GM03348 (cell line): ENCODE measurements at regions not wholly inside any gene's neighbourhood (a gene's known extent, or its start where the extent isn't known, plus 50 kb on each side); places are given as distances from the start of the nearest gene placed in this dataset.

ENCODE experiments used
- DNase-seq: peaks from one replicate; pipeline ENCODE4 v3.0.0; 2012; ENCODE audit warnings: low spot score

DNA sequence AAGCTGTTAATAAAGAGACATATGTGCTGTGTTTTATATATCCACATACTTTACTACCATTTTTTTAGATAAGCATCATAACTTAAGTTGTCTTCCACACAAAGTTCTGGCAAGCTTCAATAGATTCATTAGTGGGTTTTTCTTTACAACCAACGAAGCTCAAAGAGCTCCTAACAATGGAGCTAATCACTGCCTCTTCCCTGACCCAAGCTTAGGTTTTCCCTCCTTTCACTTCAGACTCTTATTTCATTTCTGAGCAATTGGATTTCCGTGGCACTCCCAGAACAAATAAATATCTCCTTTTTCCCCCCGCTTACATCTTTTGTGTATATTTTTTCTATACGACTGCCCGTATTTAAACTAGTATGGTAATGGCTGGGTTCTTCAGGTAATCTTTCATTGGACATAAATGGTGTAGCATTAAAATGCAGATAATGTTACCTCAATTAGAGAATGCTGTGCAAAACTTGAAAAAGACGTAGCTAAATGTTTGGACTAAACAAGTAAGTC is 275.5 kb upstream of the TMEM161B start:
- no peak for DNase-seq

- no peak for DNase-seq
Observed at GRCh38 chr5:88542786-88543185, 274.1 kb upstream of the TMEM161B start.

GRCh38 chr5:88540471-88541115 is 271.9 kb upstream of the TMEM161B start:
- no peak for DNase-seq

DNA sequence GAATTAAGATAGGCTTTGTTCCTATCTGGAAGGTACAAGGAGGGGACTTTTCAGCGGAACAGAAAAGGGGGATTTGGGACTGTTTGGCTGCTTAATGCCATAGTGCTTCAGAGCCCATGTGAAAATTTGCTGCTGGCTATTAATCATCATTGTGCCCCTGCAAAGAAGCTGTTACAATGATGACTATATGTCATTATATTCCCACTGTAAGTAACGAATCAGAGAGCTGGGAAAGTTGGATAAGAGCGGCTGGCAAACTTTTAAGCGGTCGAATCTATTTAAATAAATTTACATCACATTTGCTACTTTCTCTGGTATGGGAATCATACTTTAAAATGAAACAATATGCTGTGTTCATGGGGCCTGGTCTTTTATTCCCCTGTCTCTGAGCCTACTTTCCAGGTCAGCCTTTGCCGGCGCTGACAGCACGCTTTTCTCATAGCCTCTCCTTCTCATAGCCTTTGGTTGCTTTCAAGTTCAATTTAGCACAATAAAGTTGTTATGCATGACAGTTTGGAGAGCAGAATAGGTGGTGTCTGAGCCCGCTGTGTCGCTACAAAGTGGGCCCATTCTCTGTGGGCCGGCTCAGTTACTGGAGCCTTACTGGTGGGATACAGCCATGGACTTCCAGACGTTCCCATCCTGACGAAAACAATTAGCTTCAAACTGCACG is 271.2 kb upstream of the TMEM161B start:
- DNase-seq: no peak

- no peak for DNase-seq
Observed at GRCh38 chr5:88539026-88539425, 270.4 kb upstream of the TMEM161B start.

DNA sequence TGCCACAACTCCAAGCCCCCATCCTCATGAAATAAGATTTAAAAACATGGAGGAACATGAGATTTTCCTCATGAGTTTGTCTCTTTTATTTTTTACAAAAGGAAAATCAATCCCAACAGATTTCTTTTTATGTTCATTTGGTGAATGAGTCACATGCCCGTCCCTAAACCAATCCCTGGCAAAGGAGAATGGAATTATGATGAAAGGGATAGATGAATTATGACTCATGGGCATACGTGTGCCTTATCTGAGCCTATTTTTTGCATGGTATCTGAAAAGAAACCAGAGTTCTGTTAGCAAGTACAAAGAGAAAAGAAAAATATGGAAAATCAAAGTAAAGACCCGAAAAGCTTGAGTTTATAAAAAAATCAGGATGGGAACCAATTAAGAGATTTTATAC is 267.5 kb upstream of the TMEM161B start:
- DNase-seq: no peak

- no peak for DNase-seq
Observed at GRCh38 chr5:88524941-88525340, 256.3 kb upstream of the TMEM161B start.

- DNase-seq: no peak
Observed at GRCh38 chr5:88519066-88519465, 250.4 kb upstream of the TMEM161B start.

GRCh38 chr5:88518131-88519016 is 249.7 kb upstream of the TMEM161B start:
- no peak for DNase-seq

DNA sequence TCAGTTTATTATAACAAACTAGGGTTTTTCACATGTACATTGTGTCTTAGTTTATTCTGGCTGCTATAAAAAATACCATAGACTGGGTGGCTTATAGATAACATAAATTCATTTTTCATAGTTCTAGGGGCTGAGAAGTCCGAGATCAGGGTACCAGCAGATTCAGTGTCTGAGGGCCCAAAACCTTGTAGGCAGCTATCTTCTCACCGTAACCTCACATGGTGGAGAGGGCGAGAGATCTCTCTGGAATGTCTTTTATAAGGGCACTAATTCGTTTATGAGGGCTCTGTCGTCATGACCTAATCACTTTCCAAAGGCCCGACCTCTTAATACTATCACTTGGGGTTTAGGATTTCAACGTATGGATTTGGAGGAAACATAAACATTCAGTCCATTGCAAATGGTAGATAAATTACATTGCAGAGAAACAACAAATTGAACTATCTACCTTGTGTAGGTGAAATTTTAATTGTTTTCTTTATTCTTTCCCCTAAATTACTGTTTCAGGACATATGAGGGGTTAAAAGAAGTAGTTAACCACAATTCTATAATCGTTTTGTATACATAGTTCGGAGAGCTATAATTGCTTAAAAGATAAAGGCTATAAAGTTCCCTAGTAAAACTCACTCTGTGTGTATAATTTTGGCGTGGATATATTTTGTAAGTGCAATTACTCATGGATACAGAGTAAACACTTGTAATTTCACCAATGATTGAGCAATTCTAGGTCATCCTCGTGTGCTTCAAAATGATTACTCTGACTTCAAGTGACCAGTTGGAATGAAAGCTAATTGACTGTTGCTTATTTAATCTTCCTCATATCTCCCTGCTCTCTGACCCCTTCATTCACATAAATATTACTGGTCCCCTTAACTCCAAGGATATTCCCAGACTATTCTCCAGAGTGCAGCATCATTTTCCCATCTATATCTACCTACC is 247.5 kb upstream of the TMEM161B start:
- DNase-seq: no peak

DNA sequence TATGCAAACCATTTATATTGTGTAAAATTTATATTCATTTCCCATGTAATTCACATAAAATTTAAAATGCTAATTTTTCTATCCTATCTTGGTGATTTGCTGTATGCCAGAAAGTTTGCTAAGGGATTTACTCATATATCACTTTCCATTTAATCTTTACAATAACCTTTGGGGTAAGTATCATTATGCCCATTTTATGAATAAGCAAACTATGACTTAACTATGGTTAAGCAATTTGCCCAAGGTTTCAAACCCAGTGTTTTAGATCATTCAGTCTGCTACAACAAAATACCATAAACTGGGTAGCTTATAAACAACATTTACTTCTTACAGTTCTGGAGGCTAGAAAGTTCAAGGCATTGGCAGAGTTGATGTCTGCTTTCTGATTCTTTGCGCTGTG is 246.4 kb upstream of the TMEM161B start:
- no peak for DNase-seq

- no peak for DNase-seq
Observed at GRCh38 chr5:88509403-88509802, 240.8 kb upstream of the TMEM161B start.

- DNase-seq: no peak
Observed at GRCh38 chr5:88507261-88507660, 238.6 kb upstream of the TMEM161B start.

GRCh38 chr5:88503406-88503805 is 234.8 kb upstream of the TMEM161B start:
- DNase-seq: no peak

- no peak for DNase-seq
Observed at GRCh38 chr5:88503041-88503345, 234.3 kb upstream of the TMEM161B start.

- peak; percentile 22 for DNase-seq
Observed at GRCh38 chr5:88502179-88503040, 233.8 kb upstream of the TMEM161B start.

GRCh38 chr5:88495810-88496209 is 227.2 kb upstream of the TMEM161B start:
- DNase-seq: no peak

GRCh38 chr5:88490874-88491273 is 222.2 kb upstream of the TMEM161B start:
- DNase-seq: no peak

DNA sequence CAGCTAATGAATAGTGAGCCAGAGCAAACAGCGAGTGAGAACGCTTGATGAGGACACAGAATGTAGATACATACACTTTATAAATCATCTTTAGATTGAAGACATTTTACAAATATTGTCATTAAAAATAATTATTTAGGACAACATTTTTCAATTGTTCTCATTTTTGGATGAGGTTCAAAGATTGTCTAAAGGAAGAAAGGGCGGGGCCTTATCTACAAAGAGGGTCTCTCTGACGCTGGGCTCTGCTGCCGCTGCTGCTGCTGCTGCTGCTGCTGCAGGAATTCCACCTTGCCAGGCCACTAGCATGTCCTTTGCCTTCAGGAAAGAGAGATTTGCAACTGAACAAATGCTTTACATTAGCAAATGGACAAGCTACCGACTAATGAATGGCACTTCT is 220.7 kb upstream of the TMEM161B start:
- no peak for DNase-seq

DNA sequence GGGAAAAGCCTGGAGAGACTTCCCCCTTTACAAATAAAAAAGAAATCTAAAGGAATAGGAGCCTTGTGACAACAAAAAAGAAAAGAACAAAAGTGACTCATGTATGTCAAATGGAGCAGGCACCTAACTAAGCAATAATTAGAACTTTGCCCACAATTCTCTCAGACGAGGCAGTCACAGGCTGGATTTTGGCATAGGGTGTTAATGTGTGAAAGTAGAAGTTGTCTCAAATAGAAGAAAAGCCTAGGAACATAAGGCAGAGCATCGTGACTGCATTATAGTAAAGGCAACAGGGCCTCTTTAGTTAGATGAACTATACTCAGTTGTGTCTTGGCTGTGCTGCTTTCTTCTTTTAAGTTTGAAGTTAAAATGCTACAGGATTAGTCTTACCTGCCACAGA is 219.9 kb upstream of the TMEM161B start:
- no peak for DNase-seq

- no peak for DNase-seq
Observed at GRCh38 chr5:88488130-88488529, 219.5 kb upstream of the TMEM161B start.
